Prostate gland (tissue), 2 donors: ENCODE measurements at regions not wholly inside any gene's neighbourhood (a gene's known extent, or its start where the extent isn't known, plus 50 kb on each side); places are given as distances from the start of the nearest gene placed in this dataset.

Source experiments
- CTCF ChIP-seq, 4 experiments: fragments of 200-600 bp in 2 of 4; fragments of 450-650 bp in 2 of 4; sonication (generic) in 2 of 4; IDR thresholded peaks; 1 replicate in 3 of 4; 2 replicates in 1 of 4; pipeline ENCODE4 v1.5.1; 2016 to 2019; ENCODE audit warnings: antibody characterized with exemption in 4 of 4, mild to moderate bottlenecking in 2 of 4, moderate library complexity in 2 of 4
- POLR2A ChIP-seq: fragments of 450-650 bp; IDR thresholded peaks from one replicate; pipeline ENCODE4 v1.6.1; 2016; ENCODE audit warnings: antibody characterized with exemption, mild to moderate bottlenecking

- no peak for TF ChIP-seq CTCF (IDR thresholded peaks at IDR 0.05)
- TF ChIP-seq POLR2A: no peak
These were observed 2182.5 kb upstream of the AGA start for GRCh38 chr4:179624768-179625181.
